Putamen (tissue), 1 donor: ENCODE measurements at regions not wholly inside any gene's neighbourhood (a gene's known extent, or its start where the extent isn't known, plus 50 kb on each side); places are given as distances from the start of the nearest gene placed in this dataset.
"Not testable (repeated sequence)": the region's sequence is repeated elsewhere in the genome, so short reads cannot be mapped to it uniquely, and the experiment has no call there.

Source experiments
- DNase-seq: peaks from one replicate; pipeline ENCODE4 v3.0.0-alpha.2; 2016; ENCODE audit warnings: low spot score

- no peak for DNase-seq
These were observed 187.5 kb upstream of the KL start for GRCh38 chr13:32828711-32829110.

DNA sequence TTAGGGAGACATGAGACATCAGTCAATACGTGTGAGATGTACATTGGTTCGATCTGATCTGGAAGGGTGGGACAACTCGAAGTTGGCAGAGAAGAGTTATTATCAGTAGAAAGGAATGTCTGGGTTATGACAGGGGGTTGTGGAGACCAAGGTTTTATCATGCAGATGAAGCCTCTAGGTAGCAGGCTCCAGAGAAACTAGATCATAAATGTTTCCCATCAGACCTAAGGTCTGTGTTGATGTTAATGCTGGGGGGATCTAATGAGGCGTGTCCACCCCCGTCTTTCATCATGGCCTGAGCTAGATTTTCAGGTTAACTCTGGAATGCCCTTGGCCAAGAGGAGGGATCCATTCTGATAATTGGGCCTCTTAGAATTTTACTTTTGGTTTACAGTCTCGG is 187.0 kb upstream of the KL start:
- DNase-seq = no peak

- DNase-seq = no peak
These were observed 186.4 kb upstream of the KL start for GRCh38 chr13:32829676-32830335.

DNA sequence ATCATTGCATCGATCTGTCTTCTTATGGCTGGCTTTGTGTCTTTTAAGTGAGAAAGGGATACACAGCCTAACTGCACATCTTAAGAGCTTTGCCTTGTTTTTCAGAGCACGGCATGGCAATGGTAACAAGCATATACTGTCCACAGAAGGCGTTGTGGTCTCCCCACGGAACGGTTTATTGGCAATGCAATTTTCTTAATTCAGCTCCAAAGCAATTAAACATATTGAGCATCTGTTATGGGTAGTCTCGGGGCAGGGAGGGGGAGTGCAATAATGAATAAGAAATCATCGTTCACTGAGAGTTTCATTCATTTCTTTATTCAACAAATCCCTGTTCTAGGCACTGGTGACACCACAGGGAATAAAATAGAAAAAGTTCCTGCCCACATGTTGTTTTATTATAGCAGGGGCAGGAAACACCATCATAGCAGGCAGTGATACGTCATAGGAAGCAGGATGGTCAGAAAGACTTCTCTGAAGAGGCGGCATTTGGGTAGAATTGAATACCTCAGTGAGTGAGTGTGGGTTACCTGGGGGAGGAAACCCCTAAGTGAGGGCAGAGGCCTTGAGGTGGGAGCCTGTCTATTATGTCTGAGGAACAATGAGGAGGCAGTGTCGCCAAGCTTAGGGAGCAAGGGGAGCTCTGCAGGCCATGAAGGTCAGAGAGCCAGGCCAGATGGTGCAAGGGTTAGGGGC is 185.7 kb upstream of the KL start:
- DNase-seq = no peak

DNA sequence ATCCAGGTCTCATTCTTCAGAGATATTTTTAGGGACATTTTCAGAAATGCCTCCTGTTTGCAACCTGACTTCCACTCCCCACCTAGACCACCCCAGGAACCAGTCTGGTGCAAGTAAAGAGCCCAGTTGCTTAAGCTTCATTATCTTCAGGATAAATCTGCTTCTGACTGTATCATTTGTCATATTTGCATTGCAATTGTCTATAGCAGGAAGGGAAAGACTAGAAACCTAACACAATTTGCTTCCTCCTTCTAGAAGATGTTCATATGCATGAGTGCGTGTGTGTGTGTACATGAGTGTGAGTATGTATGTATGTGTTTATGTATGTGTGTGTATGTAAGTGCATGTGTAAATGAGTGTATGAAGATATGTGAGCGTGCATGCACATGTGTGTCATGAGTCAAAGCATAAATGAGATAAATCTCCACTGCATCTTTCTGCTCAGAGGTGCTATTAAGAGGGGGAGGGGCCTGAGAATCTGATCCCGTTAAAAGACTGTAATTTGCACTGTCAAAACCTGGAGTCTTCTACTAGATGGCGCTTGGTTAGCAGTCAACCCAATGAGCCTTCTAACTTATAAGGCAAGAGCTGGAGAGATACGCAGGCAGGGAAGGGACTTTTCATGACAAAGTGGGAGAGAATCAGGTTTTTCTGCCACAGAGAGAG is 178.8 kb upstream of the KL start:
- no peak for DNase-seq

DNA sequence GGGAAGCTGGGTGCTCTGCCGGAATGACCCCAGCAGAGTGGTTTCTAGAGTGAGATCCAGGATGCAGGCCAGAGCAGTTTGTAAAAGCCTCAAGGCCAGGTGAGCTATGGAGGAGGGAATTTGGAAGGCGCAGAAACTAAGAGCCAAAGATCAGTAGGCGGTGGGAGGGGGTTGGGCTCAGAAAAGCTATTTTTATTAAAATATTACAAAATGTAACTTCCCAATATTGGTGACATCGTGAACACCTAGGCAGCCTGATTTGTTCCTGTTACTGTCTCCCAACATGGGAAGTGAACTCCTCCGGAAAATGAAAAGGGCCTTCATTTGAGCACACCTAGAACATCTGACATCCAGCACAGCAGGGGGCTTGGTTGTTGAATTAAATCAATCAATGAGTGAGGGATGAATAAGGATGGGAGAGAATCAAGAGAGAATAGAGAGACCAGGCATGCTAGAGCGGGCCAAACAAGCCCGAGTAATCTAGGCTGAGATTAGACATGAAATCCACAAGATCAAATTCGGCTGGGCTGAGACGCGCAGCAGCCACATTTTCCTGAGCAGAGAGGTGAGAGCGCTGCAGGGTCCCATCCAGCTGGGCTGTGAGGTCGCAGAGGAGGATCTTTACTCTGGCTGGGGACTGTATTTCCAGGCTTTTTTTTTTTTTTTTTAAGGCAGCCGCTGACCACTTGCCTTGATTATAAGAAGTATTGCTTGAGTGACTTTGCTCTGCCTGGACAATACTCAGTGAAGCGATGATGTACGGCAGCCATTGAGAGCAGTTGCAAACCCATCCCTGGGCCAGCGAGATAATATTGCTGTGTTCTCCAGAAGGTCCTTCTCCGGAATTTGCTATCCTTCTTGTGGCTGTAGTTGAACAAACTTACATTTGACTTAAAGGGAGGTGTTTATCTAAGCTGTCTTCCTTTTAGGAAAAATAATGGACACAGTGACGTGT is 178.0 kb upstream of the KL start:
- DNase-seq = no peak

DNA sequence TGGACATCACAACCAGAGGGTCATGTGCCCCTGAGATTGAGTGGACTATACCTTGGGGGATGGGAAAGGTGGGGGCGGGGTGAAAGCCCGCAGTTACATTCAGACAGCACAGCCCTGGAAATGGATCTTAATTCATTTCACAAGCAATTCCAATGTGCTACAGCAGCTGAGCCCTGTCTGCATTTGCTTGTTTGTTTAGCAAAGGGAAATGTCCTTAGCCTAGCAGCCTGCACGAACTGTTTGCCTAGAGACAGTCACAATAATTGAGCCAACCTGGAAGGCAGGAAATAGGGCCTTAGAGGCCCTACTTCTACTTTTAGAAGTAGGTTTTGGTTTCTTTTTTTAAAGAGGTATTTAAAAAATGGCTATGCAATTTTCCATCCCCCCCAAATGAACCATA is 177.3 kb upstream of the KL start:
- no peak for DNase-seq

DNA sequence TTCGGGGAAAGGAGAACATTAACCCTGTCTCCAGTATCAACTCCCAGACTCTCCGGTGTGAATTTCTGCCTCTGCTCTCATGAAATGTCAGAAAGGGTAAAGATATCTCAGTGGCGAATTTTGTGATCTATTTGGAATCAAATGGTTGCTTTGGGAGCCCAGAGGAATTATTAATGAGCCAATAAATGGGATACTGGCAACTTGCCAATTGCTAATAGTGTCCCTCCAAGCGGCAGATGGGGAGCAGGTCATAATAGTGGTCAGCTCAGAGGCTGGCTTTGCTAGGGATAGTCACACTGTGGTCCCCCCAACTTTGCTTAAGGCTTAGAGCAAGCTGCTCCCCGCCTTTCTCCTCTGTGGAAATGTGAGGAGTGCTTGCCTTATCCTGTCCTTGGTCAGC is 176.1 kb upstream of the KL start:
- DNase-seq = no peak

DNA sequence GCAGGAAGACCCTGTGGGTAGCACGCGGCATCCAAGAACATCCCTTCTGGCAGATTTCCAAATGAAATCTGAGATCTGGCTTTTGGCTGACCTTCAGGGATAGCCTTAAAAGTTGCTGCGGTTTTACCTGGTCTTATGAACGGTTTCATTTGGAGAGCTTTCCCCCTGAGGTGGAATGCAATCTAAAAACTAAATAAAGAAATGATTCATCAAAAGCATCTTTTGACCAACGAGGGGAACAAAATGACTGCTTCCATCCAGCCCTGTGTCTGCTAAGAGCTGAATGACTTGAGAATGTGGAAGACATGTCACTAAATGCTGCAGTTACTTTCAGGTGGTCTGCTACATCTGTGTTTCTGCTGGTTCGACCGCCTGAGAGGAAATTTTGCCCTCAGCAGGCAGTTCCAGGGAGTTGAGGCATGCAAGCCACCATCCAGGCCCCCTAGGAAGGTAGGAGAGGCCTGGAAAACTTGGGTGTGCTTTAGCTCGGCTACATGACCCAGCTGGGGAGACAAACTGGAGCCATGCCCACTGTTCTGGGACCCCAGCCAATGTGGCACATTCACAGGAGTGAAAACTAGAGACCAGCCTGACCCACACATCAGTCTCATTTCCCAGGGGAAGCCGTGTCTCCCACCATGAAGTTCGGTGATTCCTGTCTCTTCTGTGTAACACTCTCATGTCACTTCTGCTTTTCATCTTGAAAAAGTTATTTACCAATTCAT is 175.1 kb upstream of the KL start:
- DNase-seq = no peak

GRCh38 chr13:32845952-32846950 is 170.0 kb upstream of the KL start:
- DNase-seq = peak; percentile 52

DNA sequence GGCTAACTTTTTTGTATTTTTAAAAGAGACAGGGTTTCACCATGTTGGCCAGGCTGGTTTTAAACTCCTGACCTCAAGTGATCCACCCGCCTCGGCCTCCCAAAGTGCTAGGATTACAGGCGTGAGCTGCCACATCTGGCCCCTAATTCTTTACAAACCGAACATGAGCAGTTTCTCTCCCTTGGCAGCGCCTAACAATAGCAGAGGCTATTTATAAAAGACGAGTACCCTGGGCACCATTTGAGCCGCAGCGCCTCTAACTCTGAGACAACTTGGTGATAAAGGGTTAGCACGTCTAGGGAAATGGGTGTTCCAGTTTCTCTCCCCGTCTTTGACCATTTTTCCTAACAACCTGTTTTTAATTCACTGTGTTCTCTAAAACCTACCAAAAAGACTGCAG is 168.2 kb upstream of the KL start:
- not testable (repeated sequence) for DNase-seq

DNA sequence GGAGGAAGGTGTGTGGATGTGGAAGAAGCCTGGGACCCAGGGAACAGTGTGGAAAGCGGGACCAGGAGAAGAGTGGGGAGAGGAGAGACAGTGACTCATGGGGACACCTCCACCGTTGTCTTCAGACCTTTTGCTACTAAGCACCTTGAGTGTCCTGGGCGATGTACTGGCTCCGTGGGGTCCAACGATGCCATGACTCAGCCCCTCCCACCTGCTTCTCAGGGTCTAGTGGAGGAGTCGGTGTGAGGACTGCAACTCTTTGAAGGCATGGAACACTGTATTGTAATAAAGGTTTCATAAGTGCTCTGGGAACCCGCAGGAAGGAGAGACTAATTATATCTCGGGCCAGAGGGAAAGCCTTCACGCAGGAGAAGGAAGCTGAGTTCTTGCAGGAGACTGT is 166.9 kb upstream of the KL start:
- DNase-seq = no peak

- DNase-seq = no peak
These were observed 165.7 kb upstream of the KL start for GRCh38 chr13:32850316-32851052.

DNA sequence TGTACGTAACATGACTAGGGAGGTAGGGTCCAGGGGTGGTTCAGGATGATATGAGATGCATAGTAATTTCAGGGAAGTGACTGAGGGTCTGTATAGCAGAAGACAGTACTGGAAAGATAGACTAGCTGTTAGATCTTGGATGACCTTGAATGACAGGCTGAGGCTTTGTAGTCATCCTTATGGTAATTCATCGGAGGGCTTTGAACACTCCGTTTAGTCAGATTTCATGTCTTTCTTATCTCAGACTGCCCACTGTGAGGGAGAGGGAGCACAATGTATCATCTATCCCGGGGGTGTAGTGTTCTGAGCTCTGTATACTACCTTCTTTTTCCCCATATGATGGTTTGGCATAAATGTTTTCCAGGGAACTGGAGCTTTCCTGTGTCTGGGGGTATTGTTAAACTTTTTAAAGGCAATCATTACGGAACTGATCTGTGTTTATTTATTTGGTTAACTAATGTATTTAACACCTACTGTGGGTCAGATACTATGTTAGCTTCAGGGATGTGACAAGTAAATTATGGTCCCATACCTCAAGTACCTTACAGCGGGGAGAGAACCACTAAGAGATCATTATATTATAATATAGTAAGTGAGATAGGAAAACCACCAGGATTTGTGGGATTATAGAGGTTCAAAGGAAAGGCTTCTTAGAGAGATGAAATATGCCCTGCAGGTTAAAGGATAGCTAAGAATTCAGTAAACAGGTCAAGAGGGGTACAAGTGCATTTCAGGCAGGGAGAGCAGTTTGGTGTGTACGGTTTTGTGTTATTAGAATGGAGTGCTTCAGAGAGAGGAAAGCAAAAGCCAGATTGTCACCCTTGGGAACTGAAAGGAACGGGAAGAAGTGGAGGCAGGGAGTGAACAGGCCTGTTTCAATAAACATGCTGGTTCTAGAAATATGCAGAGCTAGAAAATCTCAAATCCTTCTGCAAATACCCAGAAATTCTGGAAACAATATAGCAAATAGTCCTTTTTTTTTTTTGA is 164.8 kb upstream of the KL start:
- DNase-seq = no peak

DNA sequence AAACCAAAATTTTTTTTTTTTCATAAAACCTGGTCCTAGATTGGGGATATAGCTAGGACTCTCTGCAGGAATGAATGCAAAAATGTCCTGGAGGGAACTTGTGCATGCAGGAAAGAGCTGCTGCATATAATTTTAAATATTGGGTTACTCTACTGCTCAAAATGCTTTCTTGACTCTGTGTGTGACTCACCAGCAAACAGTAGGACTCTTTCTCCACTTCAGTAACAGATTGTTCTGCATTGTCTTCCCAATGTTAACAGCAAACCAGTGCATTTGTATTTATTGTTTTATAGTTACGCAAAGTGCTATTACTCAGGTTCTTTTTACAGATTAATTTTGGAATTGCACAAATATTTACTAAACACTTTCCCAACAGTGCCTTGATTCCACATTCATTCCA is 163.7 kb upstream of the KL start:
- no peak for DNase-seq

- no peak for DNase-seq
These were observed 159.1 kb upstream of the KL start for GRCh38 chr13:32857077-32857476.

GRCh38 chr13:32857689-32858088 is 158.5 kb upstream of the KL start:
- DNase-seq = no peak

GRCh38 chr13:32859707-32860292 is 156.4 kb upstream of the KL start:
- no peak for DNase-seq
